H9 (cell line): ENCODE measurements at regions not wholly inside any gene's neighbourhood (a gene's known extent, or its start where the extent isn't known, plus 50 kb on each side); places are given as distances from the start of the nearest gene placed in this dataset.

Experiments
- DNase-seq: peaks from one replicate; pipeline ENCODE4 v3.0.0-alpha.2; 2017
- H2AFZ ChIP-seq: one replicate; pipeline ENCODE4 v1.6.1; 2013; ENCODE audit warnings: mild to moderate bottlenecking, low read length, control low read depth, moderate library complexity
- H2AK5ac ChIP-seq: 2 replicates; pipeline ENCODE4 v1.6.1; 2013; ENCODE audit warnings: low read length, control low read depth, mixed read lengths; ENCODE audit not compliant: insufficient read length
- H2BK120ac ChIP-seq: one replicate; pipeline ENCODE4 v1.6.1; 2013; ENCODE audit warnings: low read depth, mild to moderate bottlenecking, low read length, control low read depth, inconsistent platforms; ENCODE audit not compliant: poor library complexity, severe bottlenecking
- H2BK12ac ChIP-seq: 2 replicates; pipeline ENCODE4 v1.6.1; 2013; ENCODE audit warnings: low read length, control low read depth, mixed read lengths, low read depth; ENCODE audit not compliant: insufficient read length
- H2BK15ac ChIP-seq: 2 replicates; pipeline ENCODE4 v1.6.1; 2013; ENCODE audit warnings: low read depth, low read length, control low read depth
- H2BK20ac ChIP-seq: one replicate; pipeline ENCODE4 v1.6.1; 2013; ENCODE audit warnings: low read depth, mild to moderate bottlenecking, low read length, control low read depth, inconsistent platforms; ENCODE audit not compliant: poor library complexity, severe bottlenecking
- H2BK5ac ChIP-seq: 2 replicates; pipeline ENCODE4 v1.6.1; 2013; ENCODE audit warnings: low read length, control low read depth, mixed read lengths; ENCODE audit not compliant: insufficient read length
- H3K14ac ChIP-seq: 2 replicates; pipeline ENCODE4 v1.6.1; 2013; ENCODE audit warnings: low read length, control low read depth; ENCODE audit not compliant: insufficient read depth
- H3K18ac ChIP-seq: 2 replicates; pipeline ENCODE4 v1.6.1; 2013; ENCODE audit warnings: low read depth, mild to moderate bottlenecking, mixed read lengths, low read length, control low read depth; ENCODE audit not compliant: insufficient read length
- H3K23ac ChIP-seq: 2 replicates; pipeline ENCODE4 v1.6.1; 2013; ENCODE audit warnings: low read length, control low read depth, mixed read lengths, low read depth; ENCODE audit not compliant: insufficient read length
- H3K23me2 ChIP-seq: 2 replicates; pipeline ENCODE4 v1.6.1; 2013; ENCODE audit warnings: low read depth, mild to moderate bottlenecking, mixed read lengths, low read length, control low read depth; ENCODE audit not compliant: insufficient read length, poor library complexity, severe bottlenecking
- H3K27ac ChIP-seq: 2 replicates; pipeline ENCODE4 v1.5.1; 2013; ENCODE audit warnings: low read length, control low read depth, mixed read lengths, low read depth; ENCODE audit not compliant: insufficient read length
- H3K27me3 ChIP-seq: 2 replicates; pipeline ENCODE4 v1.6.1; 2013; ENCODE audit warnings: low read length, control low read depth, inconsistent platforms; ENCODE audit not compliant: insufficient read depth
- H3K4ac ChIP-seq: 2 replicates; pipeline ENCODE4 v1.6.1; 2013; ENCODE audit warnings: low read depth, mild to moderate bottlenecking, control low read depth, inconsistent platforms, low read length, moderate library complexity
- H3K4me1 ChIP-seq: 2 replicates; pipeline ENCODE4 v1.6.1; 2013; ENCODE audit warnings: low read length, control low read depth, inconsistent platforms; ENCODE audit not compliant: insufficient read depth
- H3K4me2 ChIP-seq: 2 replicates; pipeline ENCODE4 v1.6.1; 2013; ENCODE audit warnings: low read length, control low read depth, mixed read lengths; ENCODE audit not compliant: insufficient read length, insufficient read depth
- H3K56ac ChIP-seq: 2 replicates; pipeline ENCODE4 v1.6.1; 2013; ENCODE audit warnings: low read depth, mild to moderate bottlenecking, mixed read lengths, low read length, control low read depth; ENCODE audit not compliant: insufficient read length
- H3K79me1 ChIP-seq: 2 replicates; pipeline ENCODE4 v1.6.1; 2013; ENCODE audit warnings: low read depth, mild to moderate bottlenecking, moderate library complexity, low read length, control low read depth, inconsistent platforms; ENCODE audit not compliant: insufficient read depth, poor library complexity, severe bottlenecking
- H3K79me2 ChIP-seq: 2 replicates; pipeline ENCODE4 v1.6.1; 2013; ENCODE audit warnings: low read length, control low read depth, inconsistent platforms; ENCODE audit not compliant: insufficient read depth
- H3K9ac ChIP-seq: 2 replicates; pipeline ENCODE4 v1.6.1; 2013; ENCODE audit warnings: low read length, control low read depth, mixed read lengths; ENCODE audit not compliant: insufficient read length; ENCODE audit errors: extremely low read depth
- H3K9me3 ChIP-seq: one replicate; pipeline ENCODE4 v1.6.1; 2013; ENCODE audit warnings: low read depth, low read length, inconsistent platforms; ENCODE audit not compliant: control insufficient read depth
- H3T11ph ChIP-seq: one replicate; pipeline ENCODE4 v1.6.1; 2013; ENCODE audit warnings: mild to moderate bottlenecking, low read length, control low read depth, inconsistent platforms
- H4K20me1 ChIP-seq: one replicate; pipeline ENCODE4 v1.6.1; 2013; ENCODE audit not compliant: control insufficient read depth, insufficient read length, insufficient read depth
- H4K5ac ChIP-seq: 2 replicates; pipeline ENCODE4 v1.6.1; 2013; ENCODE audit warnings: low read depth, mild to moderate bottlenecking, mixed read lengths, low read length, control low read depth; ENCODE audit not compliant: insufficient read length
- H4K8ac ChIP-seq: replicated peaks from 2 replicates; pipeline ENCODE4 v1.6.1; 2013; ENCODE audit warnings: low read length, control low read depth, mixed read lengths, low read depth; ENCODE audit not compliant: insufficient read length
- H4K91ac ChIP-seq: 2 replicates; pipeline ENCODE4 v1.6.1; 2013; ENCODE audit warnings: low read depth, mild to moderate bottlenecking, moderate library complexity, mixed read lengths, low read length, control low read depth; ENCODE audit not compliant: insufficient read length
- H3K27ac Mint-ChIP-seq, 3 experiments: 2 replicates in 2 of 3; 3 replicates in 1 of 3; pipeline ENCODE4 v1.8.0; 2020 to 2021; ENCODE audit warnings: mixed read lengths in 3 of 3, mild to moderate bottlenecking in 1 of 3, moderate library complexity in 1 of 3
- H3K27me3 Mint-ChIP-seq: 2 replicates; pipeline ENCODE4 v1.8.0; 2021; ENCODE audit warnings: low read depth, mild to moderate bottlenecking, moderate library complexity, mixed read lengths
- H3K36me3 Mint-ChIP-seq, 3 experiments: 2 replicates in 2 of 3; 3 replicates in 1 of 3; pipeline ENCODE4 v1.8.0; 2020 to 2021; ENCODE audit warnings: low read depth in 3 of 3, mixed read lengths in 3 of 3; ENCODE audit not compliant: insufficient read depth in 1 of 3
- H3K4me1 Mint-ChIP-seq, 2 experiments: 2 replicates each; pipeline ENCODE4 v1.8.0; 2020; ENCODE audit warnings: mixed read lengths in 2 of 2
- H3K4me3 Mint-ChIP-seq, 2 experiments: 2 replicates in 1 of 2; 3 replicates in 1 of 2; pipeline ENCODE4 v1.8.0; 2020 to 2021; ENCODE audit warnings: mild to moderate bottlenecking in 2 of 2, mixed read lengths in 2 of 2, moderate library complexity in 1 of 2
- H3K9me3 Mint-ChIP-seq, 2 experiments: 2 replicates in 1 of 2; 3 replicates in 1 of 2; pipeline ENCODE4 v1.8.0; 2020; ENCODE audit warnings: mild to moderate bottlenecking in 2 of 2, mixed read lengths in 2 of 2, moderate library complexity in 1 of 2
- WGBS: extraction: QIAGEN DNeasy Blood & Tissue Kit; methylation state at CpG from one replicate; pipeline ENCODE4 v1.1.7; 2013; ENCODE audit warnings: missing lambda C conversion rate, low lambda C conversion rate, mixed read lengths; ENCODE audit not compliant: insufficient read length; ENCODE audit errors: extremely low coverage; 5-methylcytosine and 5-hydroxymethylcytosine counted together
- TF ChIP-seq, protein P1 (sequence below): fragments of 200-600 bp; sonication (generic); conservative IDR thresholded peaks from 3 replicates; pipeline ENCODE4 v1.8.0; 2021; ENCODE audit warnings: antibody characterized with exemption, mild to moderate bottlenecking

DNA sequence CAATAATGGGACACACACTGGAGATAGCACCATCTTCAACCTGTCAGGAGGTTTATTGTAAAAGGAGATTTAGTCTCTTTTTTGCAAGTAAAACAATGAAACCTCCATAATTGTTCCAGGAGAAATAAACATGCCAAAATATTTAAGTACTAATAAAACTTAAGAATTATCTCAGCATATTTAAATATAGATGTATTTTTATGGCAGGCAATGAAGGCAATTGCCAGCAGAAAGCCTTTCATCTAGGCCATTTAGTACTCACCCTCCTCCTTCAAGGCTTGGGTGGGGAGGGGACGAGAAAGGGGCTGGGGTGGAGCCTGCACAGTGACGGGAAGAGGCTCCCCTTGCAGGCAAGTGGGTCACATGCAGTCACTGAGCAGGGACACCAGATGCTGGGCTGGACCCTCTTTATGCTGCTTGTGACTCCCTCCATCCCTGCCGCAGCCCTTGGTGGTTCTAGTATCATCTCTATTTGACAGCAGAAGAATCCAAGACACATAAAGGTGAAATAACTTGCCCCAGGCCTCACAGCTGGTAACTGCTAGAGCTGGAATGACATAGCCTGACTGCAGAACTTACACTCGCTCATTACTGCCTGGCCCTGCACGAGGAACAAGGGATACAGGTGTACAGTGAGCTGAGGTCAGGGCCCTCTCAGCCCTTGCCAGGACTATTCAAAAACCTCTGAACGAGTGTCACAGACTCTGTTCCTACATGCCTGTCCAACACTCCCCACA is 449.5 kb upstream of the ZMIZ1 start:
- H2BK12ac ChIP-seq, result no peak overlapping the region
- H2BK5ac ChIP-seq, result no peak overlapping the region
- H3K9me3 ChIP-seq, result no peaks in the 10 kb centered on the region
- H3K4ac ChIP-seq, result no peak overlapping the region
- H3K4me1 Mint-ChIP-seq, result peaks cover 14% of the 10 kb centered on the region in 2 experiments
- H3K23me2 ChIP-seq, result no peaks in the 10 kb centered on the region
- no peak overlapping the region for H4K5ac ChIP-seq
- H3K4me1 ChIP-seq, result peaks cover 3% of the 10 kb centered on the region; the same call in 1 of the 2 replicates
- TF ChIP-seq, protein P1, sequence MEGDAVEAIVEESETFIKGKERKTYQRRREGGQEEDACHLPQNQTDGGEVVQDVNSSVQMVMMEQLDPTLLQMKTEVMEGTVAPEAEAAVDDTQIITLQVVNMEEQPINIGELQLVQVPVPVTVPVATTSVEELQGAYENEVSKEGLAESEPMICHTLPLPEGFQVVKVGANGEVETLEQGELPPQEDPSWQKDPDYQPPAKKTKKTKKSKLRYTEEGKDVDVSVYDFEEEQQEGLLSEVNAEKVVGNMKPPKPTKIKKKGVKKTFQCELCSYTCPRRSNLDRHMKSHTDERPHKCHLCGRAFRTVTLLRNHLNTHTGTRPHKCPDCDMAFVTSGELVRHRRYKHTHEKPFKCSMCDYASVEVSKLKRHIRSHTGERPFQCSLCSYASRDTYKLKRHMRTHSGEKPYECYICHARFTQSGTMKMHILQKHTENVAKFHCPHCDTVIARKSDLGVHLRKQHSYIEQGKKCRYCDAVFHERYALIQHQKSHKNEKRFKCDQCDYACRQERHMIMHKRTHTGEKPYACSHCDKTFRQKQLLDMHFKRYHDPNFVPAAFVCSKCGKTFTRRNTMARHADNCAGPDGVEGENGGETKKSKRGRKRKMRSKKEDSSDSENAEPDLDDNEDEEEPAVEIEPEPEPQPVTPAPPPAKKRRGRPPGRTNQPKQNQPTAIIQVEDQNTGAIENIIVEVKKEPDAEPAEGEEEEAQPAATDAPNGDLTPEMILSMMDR, result no peak
- WGBS, result no CpG with 5 or more reads among the region's 6 CpGs
- H3K27me3 ChIP-seq, result no peaks in the 10 kb centered on the region
- H2BK15ac ChIP-seq, result no peak overlapping the region
- no peaks in the 10 kb centered on the region for H3K79me1 ChIP-seq
- no peaks in the 10 kb centered on the region for H3K36me3 Mint-ChIP-seq
- H2AFZ ChIP-seq, result no peak overlapping the region
- no peak for DNase-seq
- H2AK5ac ChIP-seq, result no peak overlapping the region
- H3K27ac Mint-ChIP-seq, result no peak overlapping the region
- H3K14ac ChIP-seq, result no peak overlapping the region
- no peaks in the 10 kb centered on the region for H4K20me1 ChIP-seq
- H4K91ac ChIP-seq, result no peak overlapping the region
- no peak overlapping the region for H3T11ph ChIP-seq
- no peak overlapping the region for H2BK120ac ChIP-seq
- no peak overlapping the region for H3K4me2 ChIP-seq
- no peak overlapping the region for H3K4me3 Mint-ChIP-seq
- H3K27ac ChIP-seq, result no peak overlapping the region
- H2BK20ac ChIP-seq, result no peak overlapping the region
- no peak overlapping the region for H3K9ac ChIP-seq
- peaks cover 38% of the 10 kb centered on the region for H3K27me3 Mint-ChIP-seq
- no peaks in the 10 kb centered on the region for H3K9me3 Mint-ChIP-seq
- H3K18ac ChIP-seq, result no peak overlapping the region
- H3K56ac ChIP-seq, result no peak overlapping the region
- H3K79me2 ChIP-seq, result no peaks in the 10 kb centered on the region
- no peak overlapping the region for H3K23ac ChIP-seq
- H4K8ac ChIP-seq, result no peak overlapping the region
